Heart right ventricle (tissue), 16 donors: ENCODE measurements at regions not wholly inside any gene's neighbourhood (a gene's known extent, or its start where the extent isn't known, plus 50 kb on each side); places are given as distances from the start of the nearest gene placed in this dataset.

ENCODE experiments used
- ATAC-seq, 8 donors: fragments of 200-7000 bp; cut with Tn5 transposase; one replicate each; pipeline ENCODE4 v1.9.1; 2020; ENCODE audit warnings: mild to moderate bottlenecking in 8 of 8, moderate library complexity in 8 of 8, moderate number of reproducible peaks in 1 of 8
- DNase-seq, 2 donors: peaks; one replicate each; pipeline ENCODE4 v3.0.0-alpha.2; 2020
- H3K27ac ChIP-seq, 10 donors: fragments of 200-600 bp; sonication (generic) in 2 of 10; one replicate each; pipeline versions ENCODE4 v1.5.0 to v1.8.0; 2020 to 2022; ENCODE audit warnings: mild to moderate bottlenecking in 3 of 10
- H3K27me3 ChIP-seq, 7 donors: fragments of 200-600 bp; one replicate each; pipeline ENCODE4 v1.8.0; 2021 to 2022; ENCODE audit warnings: mild to moderate bottlenecking in 2 of 7
- H3K36me3 ChIP-seq, 9 donors: fragments of 200-600 bp; sonication (generic) in 1 of 9; one replicate each; pipeline versions ENCODE4 v1.5.0 to v1.8.0; 2020 to 2022; ENCODE audit warnings: mild to moderate bottlenecking in 2 of 9
- H3K4me1 ChIP-seq, 9 donors: fragments of 200-600 bp; sonication (generic) in 1 of 9; one replicate each; pipeline versions ENCODE4 v1.5.0 to v1.8.0; 2020 to 2022; ENCODE audit warnings: mild to moderate bottlenecking in 4 of 9
- H3K4me3 ChIP-seq, 10 donors: fragments of 200-600 bp; sonication (generic) in 2 of 10; one replicate each; pipeline versions ENCODE4 v1.5.0 to v1.8.0; 2020 to 2022; ENCODE audit warnings: mild to moderate bottlenecking in 7 of 10, moderate library complexity in 2 of 10
- H3K9me3 ChIP-seq, 11 donors: fragments of 200-600 bp in 10 of 11; sonication (generic) in 2 of 11; one replicate each; pipeline versions ENCODE4 v1.5.0 to v1.8.0; 2013 to 2022; ENCODE audit warnings: mild to moderate bottlenecking in 2 of 11, control low read depth in 1 of 11, moderate library complexity in 1 of 11
- CTCF ChIP-seq, 9 donors: fragments of 200-600 bp; sonication (generic) in 2 of 9; IDR thresholded peaks; one replicate each; pipeline versions ENCODE4 v1.5.0 to v1.8.0; 2021 to 2022; ENCODE audit warnings: antibody characterized with exemption in 9 of 9, mild to moderate bottlenecking in 5 of 9, moderate library complexity in 1 of 9
- WGBS, 2 donors: extraction: QIAGEN DNeasy Blood & Tissue Kit; methylation state at CpG; one replicate each; pipeline ENCODE4 v1.1.7; 2013; ENCODE audit warnings: inconsistent platforms in 1 of 2; 5-methylcytosine and 5-hydroxymethylcytosine counted together
- intact Hi-C, 10 donors: fragments of 100-400 bp; cut with DNase I; formaldehyde crosslinking; loops; one replicate each; pipeline versions ENCODE4 v1.11.1 to v1.14.2; 2022
- donor health status: Arrhythmogenic right ventricular cardiomyopathy.
- donor health status: ischemic (EF 13 %, LVEDD 7.1; RV severe dilation, severe dysfunction).
- donor health status: healthy with polysubstance abuse.
- donor health status: DM: no; HTN: yes; CAD: no.
- donor health status: DM: no; HTN: no; CAD: no.
- donor health status: ischemic (EF 25% LVEDD 6.9; RV normal size, moderate dysfunction).
- donor health status: ischemic (EF 25% LVEDD 5.7; RV mildly dilated, moderate dysfunction).
- donor health status: healthy.
- donor health status: DM: yes; HTN: yes; CAD: no.
- donor health status: Ischemic cardiomyopathy.
- donor health status: ischemic (EF 35%, LVEDD 5.7; RV mildly dilated, moderate dysfunction).
- donor health status: nonischemic (EF 11% LVEDD 7.7; RV severe dilation, severe dysfunction).
- donor health status: DM: yes; HTN: yes; CAD: no.
- donor health status: PGD.
- donor health status: ischemic (EF 29% LVEDD 5.4; RV normal size, mild dysfunction).
- donor health status: nonischemic (EF 23%, LVEDD 6.1; RV moderate dilation, normal function).

- H3K9me3 ChIP-seq, result peaks cover 0 to 21% (median 0%) of the 10 kb centered on the region in 11 donors
- DNase-seq (no peak), ATAC-seq (no peak)
- H3K4me1 ChIP-seq, result no peaks in the 10 kb centered on the region
- intact Hi-C loops, result no loop called here
- no peak overlapping the region for H3K4me3 ChIP-seq
- H3K36me3 ChIP-seq, result no peaks in the 10 kb centered on the region
- no peak overlapping the region for H3K27ac ChIP-seq
- no peak for TF ChIP-seq CTCF (IDR thresholded peaks at IDR 0.05)
- 37 to 38% methylated on average over 3 of the region's 3 CpGs for WGBS, 2 donors
- H3K27me3 ChIP-seq, result no peaks in the 10 kb centered on the region
Observed at GRCh38 chr9:11722957-11723356, 970.2 kb upstream of the TYRP1 start.

GRCh38 chr9:11726659-11727058, 966.5 kb upstream of the TYRP1 start:
- DNase-seq (no peak), ATAC-seq (no peak)
- intact Hi-C loops, result no loop called here
- H3K4me3 ChIP-seq, result no peak overlapping the region
- H3K36me3 ChIP-seq, result no peaks in the 10 kb centered on the region
- H3K27ac ChIP-seq, result no peak overlapping the region
- no peaks in the 10 kb centered on the region for H3K27me3 ChIP-seq
- no peaks in the 10 kb centered on the region for H3K4me1 ChIP-seq
- WGBS, 2 donors, result 51 to 65% methylated on average over 1 of the region's 1 CpG
- H3K9me3 ChIP-seq, result peaks cover 0 to 20% (median 0%) of the 10 kb centered on the region in 11 donors
- no peak for TF ChIP-seq CTCF (IDR thresholded peaks at IDR 0.05)

GRCh38 chr9:11735391-11735790, 957.8 kb upstream of the TYRP1 start:
- DNase-seq (no peak), ATAC-seq (no peak)
- H3K4me3 ChIP-seq, result no peak overlapping the region
- no peaks in the 10 kb centered on the region for H3K36me3 ChIP-seq
- 68 to 70% methylated on average over 1 of the region's 1 CpG for WGBS, 2 donors
- intact Hi-C loops, result no loop called here
- no peaks in the 10 kb centered on the region for H3K27me3 ChIP-seq
- H3K4me1 ChIP-seq, result no peaks in the 10 kb centered on the region
- TF ChIP-seq CTCF (IDR thresholded peaks at IDR 0.05), result no peak
- peaks cover 0 to 61% (median 15%) of the 10 kb centered on the region in 11 donors for H3K9me3 ChIP-seq
- no peak overlapping the region for H3K27ac ChIP-seq

- 79 to 83% methylated on average over 1 of the region's 1 CpG for WGBS, 2 donors
- Histone ChIP-seq H3K4me1 (no peaks in the 10 kb centered on the region), H3K4me3 (no peak overlapping the region), H3K27ac (no peak overlapping the region), H3K36me3 (no peaks in the 10 kb centered on the region), H3K9me3 (peaks cover 0 to 29% (median 0%) of the 10 kb centered on the region in 11 donors), H3K27me3 (no peaks in the 10 kb centered on the region)
- no peak for ATAC-seq
- TF ChIP-seq CTCF (IDR thresholded peaks at IDR 0.05), result no peak
- intact Hi-C loops, result no loop called here
- DNase-seq, result no peak
Observed at GRCh38 chr9:11742471-11742870, 950.7 kb upstream of the TYRP1 start.
